ENCODE measurements at regions not wholly inside any gene's neighbourhood (a gene's known extent, or its start where the extent isn't known, plus 50 kb on each side); places are given as distances from the start of the nearest gene placed in this dataset.

DNA sequence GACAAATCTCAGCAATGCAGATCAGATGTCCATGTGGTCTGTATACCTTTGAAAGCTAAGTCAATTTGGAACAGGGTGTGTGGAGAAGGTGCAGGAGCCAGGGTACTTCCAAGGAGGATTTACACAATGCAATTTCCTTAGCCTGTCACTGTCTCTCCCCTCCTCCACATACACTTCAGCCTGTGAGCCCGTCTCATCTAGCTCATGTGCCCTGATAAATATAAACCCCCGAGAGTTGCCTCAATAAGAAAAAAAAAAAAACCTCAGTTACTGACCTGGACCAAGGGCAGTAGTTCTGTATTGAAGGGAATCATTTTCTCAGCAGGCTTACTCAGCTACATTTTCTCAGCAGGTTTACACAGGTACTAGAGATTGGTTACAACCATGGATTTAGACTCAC, 132.1 kb upstream of the PELI2 start:
- Histone ChIP-seq H3K4me3 (no peak overlapping the region), H3K4me1 (no peaks in the 10 kb centered on the region), H3K27ac (replicated peaks) (no peak overlapping the region), H3K9me3 (replicated peaks) (peaks cover 11% of the 10 kb centered on the region), H3K27me3 (ENCODE audit: low read depth) (peaks cover 13% of the 10 kb centered on the region), H3K36me3 (no peaks in the 10 kb centered on the region)
- TF ChIP-seq CTCF (IDR thresholded peaks at IDR 0.05; ENCODE audit: borderline replicate concordance) = no peak
- intact Hi-C loops (cut with micrococcal nuclease) = no loop called here
- DNase-seq = no peak

DNA sequence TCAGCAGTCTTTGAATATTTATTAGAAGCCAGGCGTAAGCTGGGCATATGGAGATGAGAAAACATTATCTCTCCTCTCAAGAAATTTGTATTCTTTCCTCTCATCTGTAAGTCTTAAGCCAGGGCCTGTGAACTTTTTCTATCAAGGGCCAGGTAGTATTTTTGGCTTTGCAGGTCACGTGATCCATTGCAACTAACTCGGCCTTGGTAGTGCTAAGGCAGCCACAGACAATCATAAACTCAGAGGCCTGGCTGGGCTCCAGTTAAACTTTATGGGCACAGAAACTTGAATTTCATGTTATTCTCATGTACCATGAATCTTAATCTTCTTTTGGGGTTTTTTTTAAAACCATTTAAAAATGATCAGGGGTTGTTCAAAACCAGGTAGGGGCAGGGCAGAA, 117.4 kb upstream of the PELI2 start:
- no peak for DNase-seq
- no peaks in the 10 kb centered on the region for H3K9me3 ChIP-seq (replicated peaks)
- TF ChIP-seq CTCF (IDR thresholded peaks at IDR 0.05; ENCODE audit: borderline replicate concordance) = no peak

DNA sequence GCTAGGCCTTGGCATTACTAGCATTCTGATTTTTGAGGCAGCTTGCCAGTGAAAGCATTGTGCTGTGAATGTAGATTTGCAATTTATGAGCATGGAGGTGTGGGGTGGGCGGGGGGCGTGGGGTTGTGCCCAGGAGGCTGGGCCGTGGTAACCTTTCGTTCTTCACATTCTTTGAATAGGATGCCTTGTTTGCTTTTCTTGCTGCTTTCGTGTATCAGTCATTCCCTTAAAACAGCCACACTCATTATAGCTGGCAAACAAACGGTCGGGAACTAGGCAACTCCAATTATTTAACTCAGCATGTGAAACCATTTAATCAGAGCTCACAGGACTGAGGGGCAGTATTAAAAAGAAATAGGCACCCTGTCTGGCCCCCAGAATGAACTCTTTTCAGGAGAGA, 115.9 kb upstream of the PELI2 start:
- intact Hi-C loops (cut with micrococcal nuclease) = no loop called here
- no peak overlapping the region for H3K27ac ChIP-seq (replicated peaks)
- H3K9me3 ChIP-seq (replicated peaks) = no peaks in the 10 kb centered on the region
- H3K36me3 ChIP-seq = no peaks in the 10 kb centered on the region
- H3K4me3 ChIP-seq = no peak overlapping the region
- no peak for DNase-seq
- peaks cover 5% of the 10 kb centered on the region for H3K4me1 ChIP-seq
- no peak for TF ChIP-seq CTCF (IDR thresholded peaks at IDR 0.05; ENCODE audit: borderline replicate concordance)
- H3K27me3 ChIP-seq (ENCODE audit: low read depth) = no peaks in the 10 kb centered on the region

More for the DNA sequence above, 117.4 kb upstream of the PELI2 start:
- intact Hi-C loops (cut with micrococcal nuclease) = no loop called here
- Histone ChIP-seq H3K27me3 (ENCODE audit: low read depth) (no peaks in the 10 kb centered on the region), H3K4me3 (no peak overlapping the region), H3K4me1 (peaks cover 5% of the 10 kb centered on the region), H3K27ac (replicated peaks) (no peak overlapping the region), H3K36me3 (no peaks in the 10 kb centered on the region)

GRCh38 chr14:56002876-56003625, 115.2 kb upstream of the PELI2 start:
- Histone ChIP-seq H3K27me3 (ENCODE audit: low read depth) (no peaks in the 10 kb centered on the region), H3K4me3 (no peak overlapping the region), H3K4me1 (peaks cover 5% of the 10 kb centered on the region), H3K27ac (replicated peaks) (no peak overlapping the region), H3K9me3 (replicated peaks) (peaks cover 6% of the 10 kb centered on the region), H3K36me3 (no peaks in the 10 kb centered on the region)
- TF ChIP-seq CTCF (IDR thresholded peaks at IDR 0.05; ENCODE audit: borderline replicate concordance) = no peak
- DNase-seq = no peak
- intact Hi-C loops (cut with micrococcal nuclease) = no loop called here

DNA sequence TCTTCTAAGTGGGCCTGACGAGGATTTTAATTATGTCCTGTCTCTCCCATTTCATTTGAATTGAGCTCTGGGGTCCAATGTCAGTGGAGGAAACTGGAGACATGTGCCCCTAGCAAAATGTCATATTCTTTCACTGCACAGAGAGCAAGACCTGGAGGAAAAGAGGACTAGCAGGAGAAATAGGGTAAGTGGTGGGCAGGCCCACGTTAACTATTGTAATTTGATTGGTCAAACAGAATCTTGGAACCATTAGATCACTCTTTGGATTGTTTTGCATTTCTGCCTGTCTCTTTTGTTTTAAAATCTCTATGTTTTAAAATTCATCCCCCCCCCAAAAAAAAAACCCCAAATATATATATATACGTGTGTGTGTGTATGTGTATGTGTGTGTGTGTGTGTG, 113.9 kb upstream of the PELI2 start:
- H3K36me3 ChIP-seq = no peaks in the 10 kb centered on the region
- no peak for TF ChIP-seq CTCF (IDR thresholded peaks at IDR 0.05; ENCODE audit: borderline replicate concordance)
- H3K27me3 ChIP-seq (ENCODE audit: low read depth) = no peaks in the 10 kb centered on the region
- DNase-seq = no peak
- H3K27ac ChIP-seq (replicated peaks) = peak overlapping the region; percentile 53
- H3K4me1 ChIP-seq = peaks cover 5% of the 10 kb centered on the region
- peak overlapping the region; percentile 44 for H3K4me3 ChIP-seq
- peaks cover 19% of the 10 kb centered on the region for H3K9me3 ChIP-seq (replicated peaks)
- intact Hi-C loops (cut with micrococcal nuclease) = no loop called here

All from left ventricle myocardium inferior (tissue), 1 donor.